Neural progenitor cell (in vitro differentiated cells): ENCODE measurements at regions not wholly inside any gene's neighbourhood (a gene's known extent, or its start where the extent isn't known, plus 50 kb on each side); places are given as distances from the start of the nearest gene placed in this dataset.

Experiments
- EZH2 ChIP-seq: fragments of 200-600 bp; sonication (generic); IDR thresholded peaks from 2 replicates; pipeline ENCODE4 v1.6.1; 2017; ENCODE audit warnings: antibody characterized with exemption, mild to moderate bottlenecking, moderate library complexity
- EZH2phosphoT487 ChIP-seq: fragments of 200-600 bp; sonication (generic); IDR thresholded peaks from 2 replicates; pipeline ENCODE4 v1.6.1; 2017; ENCODE audit warnings: antibody characterized with exemption
- TF ChIP-seq, protein P1 (sequence below): fragments of 200-600 bp; sonication (generic); IDR thresholded peaks from 2 replicates; pipeline ENCODE4 v1.5.1; 2017; ENCODE audit warnings: antibody characterized with exemption, mild to moderate bottlenecking

DNA sequence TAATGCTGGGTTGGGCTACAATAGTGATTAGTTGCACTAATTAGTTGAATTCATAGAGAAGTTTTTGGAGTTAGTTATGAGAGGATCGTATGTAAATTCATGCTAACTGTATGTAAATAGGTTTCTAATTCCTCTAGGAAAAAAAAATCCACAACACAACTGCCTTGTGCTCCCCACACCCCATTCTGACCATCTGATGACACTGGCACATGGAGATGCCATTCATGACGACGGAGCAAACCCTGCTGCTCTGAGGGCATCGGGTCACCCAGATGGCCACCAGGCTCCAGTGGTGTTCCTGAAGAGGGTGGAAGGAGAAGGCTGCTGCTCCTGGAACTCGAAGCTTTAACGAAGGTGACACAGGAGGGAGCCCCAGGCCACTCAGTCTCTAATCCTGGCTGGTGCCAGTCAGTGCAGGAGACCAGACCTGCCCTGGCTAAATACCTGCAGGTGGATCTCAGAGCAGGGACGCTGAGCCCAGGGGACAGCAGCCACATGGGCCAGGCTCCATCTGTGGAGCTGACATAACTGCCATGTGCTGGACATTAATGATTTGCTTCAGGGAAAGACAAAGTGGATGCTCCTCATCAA lies 90.3 kb downstream of the FAM50B start:
- TF ChIP-seq, protein P1, sequence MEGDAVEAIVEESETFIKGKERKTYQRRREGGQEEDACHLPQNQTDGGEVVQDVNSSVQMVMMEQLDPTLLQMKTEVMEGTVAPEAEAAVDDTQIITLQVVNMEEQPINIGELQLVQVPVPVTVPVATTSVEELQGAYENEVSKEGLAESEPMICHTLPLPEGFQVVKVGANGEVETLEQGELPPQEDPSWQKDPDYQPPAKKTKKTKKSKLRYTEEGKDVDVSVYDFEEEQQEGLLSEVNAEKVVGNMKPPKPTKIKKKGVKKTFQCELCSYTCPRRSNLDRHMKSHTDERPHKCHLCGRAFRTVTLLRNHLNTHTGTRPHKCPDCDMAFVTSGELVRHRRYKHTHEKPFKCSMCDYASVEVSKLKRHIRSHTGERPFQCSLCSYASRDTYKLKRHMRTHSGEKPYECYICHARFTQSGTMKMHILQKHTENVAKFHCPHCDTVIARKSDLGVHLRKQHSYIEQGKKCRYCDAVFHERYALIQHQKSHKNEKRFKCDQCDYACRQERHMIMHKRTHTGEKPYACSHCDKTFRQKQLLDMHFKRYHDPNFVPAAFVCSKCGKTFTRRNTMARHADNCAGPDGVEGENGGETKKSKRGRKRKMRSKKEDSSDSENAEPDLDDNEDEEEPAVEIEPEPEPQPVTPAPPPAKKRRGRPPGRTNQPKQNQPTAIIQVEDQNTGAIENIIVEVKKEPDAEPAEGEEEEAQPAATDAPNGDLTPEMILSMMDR = no peak
- TF ChIP-seq EZH2 = no peak
- TF ChIP-seq EZH2phosphoT487 = no peak
